NCI-H146 treated with DMSO at 0.1 percent for 48 hours (cell line): ENCODE measurements at regions not wholly inside any gene's neighbourhood (a gene's known extent, or its start where the extent isn't known, plus 50 kb on each side); places are given as distances from the start of the nearest gene placed in this dataset.
"Not testable (repeated sequence)": the region's sequence is repeated elsewhere in the genome, so short reads cannot be mapped to it uniquely, and the experiment has no call there.

Experiments
- DNase-seq: peaks from one replicate; lab custom pipeline; 2025; ENCODE audit not compliant: unreplicated experiment; lab: John Stamatoyannopoulos, UW

DNA sequence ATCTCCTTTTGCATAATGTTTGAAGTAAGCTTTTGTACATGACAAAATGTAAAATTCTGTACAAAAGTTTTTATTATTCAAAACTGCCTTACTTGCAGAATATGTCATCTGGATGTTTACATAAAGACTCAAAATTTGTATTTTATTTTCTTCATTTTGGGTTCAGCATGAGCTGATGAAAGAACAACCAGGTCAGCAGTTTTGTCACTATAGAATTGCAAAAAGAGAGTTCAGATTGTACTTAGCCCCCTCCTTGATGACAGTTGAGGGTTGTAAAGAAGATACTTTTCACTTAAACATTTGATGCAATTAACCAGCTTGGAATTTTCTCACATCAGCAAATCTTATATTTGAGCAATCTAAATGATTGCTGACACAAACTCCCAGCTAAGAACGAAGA lies 669.3 kb downstream of the PLA2G4A start:
- no peak for DNase-seq

DNA sequence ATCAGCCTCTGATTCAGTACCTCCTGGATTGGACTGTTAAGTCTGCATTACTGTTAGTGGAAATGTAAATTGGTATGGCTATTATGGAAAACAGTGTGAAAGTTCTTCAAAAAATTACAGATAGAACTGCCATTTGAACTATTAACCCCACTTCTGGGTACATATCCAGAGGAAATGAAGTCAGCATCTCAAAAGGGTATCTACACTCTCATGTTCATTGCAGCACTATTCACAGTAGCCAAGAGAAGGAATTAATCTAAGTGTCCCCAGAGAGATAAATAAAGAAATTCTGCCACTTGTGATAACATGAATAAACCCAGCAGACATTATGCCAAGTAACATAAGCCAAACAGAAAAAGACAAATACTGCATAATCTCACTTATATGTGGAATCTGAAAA lies 676.0 kb downstream of the PLA2G4A start:
- no peak for DNase-seq

DNA sequence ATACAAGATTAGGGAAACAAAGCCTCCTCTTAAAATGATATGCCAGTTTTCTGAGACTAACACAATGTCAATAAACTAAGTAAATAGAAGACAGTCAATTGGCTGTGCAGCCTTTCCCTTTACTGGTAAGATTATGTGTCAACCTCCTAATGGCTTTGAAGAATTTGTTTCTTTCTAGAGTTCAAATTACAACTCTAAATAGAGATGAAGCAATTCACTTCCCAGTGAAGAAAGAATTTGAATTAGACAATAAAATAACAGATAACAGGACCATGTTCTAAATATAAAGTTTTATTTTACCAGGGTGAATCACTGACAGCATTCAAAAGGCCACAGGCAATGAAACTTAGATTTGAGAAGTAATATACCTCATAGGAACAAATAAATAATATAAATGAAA lies 680.3 kb downstream of the PLA2G4A start:
- peak; percentile 56 for DNase-seq

DNA sequence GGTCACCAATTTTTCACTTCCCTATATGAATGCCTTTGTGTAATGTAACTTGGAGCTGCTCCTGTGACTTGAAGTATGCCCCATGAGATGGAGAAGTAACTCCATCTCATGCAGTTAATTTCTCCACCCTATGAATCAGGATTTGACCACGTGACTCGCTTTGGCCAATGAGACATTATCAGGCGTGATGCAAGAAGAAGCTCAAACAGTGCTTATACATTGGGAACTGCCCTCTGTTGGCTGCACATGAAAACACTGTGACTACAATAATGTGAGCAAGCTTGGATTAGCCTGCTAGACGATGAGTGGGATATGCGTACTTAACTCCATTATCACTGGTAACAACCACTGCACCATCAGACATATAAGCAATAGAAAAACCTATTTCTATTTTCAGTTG lies 684.4 kb downstream of the PLA2G4A start:
- no peak for DNase-seq

DNA sequence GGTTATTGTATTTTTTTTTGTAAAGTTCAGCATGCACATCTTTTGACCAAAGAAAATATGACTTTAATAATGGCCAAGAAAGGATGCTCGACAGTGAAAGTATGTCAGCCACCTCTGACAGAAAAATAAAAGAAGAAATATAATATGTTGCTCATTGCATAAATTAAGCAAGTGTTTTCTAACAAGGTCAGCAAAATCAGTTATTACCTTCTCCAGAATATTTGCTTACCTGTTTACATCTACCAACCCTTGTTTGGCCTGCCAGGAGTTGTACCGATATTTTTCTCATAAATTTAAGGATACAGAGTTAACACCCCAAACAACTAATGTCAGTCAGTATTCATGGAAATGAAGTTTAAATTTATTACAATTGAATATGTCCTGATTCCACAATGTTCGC lies 685.4 kb downstream of the PLA2G4A start:
- DNase-seq = no peak

DNA sequence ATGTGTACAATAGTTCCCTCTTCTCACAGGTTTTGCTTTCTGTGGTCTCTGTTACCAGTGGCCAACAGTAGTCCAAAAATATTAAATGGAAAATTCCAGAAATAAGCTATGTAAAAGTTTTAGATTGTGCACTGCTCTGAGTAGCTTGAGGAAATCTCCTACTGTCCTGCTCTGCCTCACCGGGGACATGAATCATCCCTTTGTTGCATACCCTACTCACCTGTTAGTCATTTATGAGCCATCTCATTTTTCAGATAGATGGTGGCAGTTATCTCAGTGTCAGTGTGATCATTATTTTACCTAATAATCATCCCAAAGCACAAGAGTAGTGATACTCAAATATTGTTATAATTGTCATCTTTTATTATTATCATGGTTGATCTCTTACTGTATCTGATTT lies 688.1 kb downstream of the PLA2G4A start:
- DNase-seq = peak; percentile 30

DNA sequence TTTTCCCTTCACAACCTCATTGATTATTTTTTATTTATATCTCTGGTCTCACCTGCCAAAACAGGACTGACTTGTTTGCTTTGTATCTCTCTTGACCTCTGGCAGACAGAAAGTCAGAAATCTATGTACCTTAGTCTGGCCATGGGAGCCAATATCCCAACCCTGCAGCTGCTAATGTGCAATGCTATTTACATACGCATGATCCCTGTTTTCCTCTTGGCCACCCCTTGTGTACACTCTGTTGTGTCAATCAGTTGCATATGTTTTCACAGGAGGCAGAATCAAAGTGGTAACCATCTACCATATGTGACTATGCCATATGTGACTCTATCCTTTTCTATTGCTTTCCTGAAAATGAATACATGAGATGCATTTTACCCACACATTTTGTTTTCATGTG lies 688.8 kb downstream of the PLA2G4A start:
- DNase-seq = peak; percentile 78

DNA sequence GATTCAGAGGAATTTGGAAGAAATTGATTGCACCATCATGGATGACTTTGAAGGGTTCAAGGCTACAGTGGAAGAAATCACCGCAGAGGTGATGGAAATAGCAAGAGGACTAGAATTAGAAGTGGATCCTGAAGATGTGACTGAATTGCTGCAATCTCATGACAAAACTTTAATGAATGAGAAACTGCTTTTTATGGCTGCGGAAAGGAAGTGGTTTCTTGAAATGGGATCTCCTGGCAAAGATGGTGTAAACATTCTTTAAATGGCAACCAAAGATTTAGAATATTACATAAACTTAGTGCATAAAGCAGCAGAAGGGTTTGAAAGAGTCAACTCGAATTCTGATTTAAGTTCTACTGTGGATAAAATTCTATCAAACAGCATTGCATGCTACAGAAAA lies 698.6 kb downstream of the PLA2G4A start:
- no peak for DNase-seq

DNA sequence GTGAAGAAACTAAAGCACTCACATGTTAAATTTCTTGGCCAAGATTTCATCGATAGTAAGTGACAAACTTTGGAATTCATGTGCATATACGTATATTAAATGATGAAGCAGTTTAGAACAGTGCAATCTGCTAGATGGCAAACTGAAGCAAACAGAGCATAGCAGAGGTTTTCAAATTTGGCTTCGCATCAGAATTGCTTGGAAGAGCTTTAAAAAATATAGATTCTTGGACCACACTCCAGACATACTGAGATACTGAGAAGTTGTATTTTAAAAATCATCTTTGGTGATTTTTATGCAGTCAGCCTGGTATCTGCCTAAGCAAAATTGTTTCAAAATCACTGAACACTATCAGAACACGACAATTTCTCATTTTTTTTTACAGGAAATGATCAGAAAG lies 709.2 kb downstream of the PLA2G4A start:
- DNase-seq = no peak

DNA sequence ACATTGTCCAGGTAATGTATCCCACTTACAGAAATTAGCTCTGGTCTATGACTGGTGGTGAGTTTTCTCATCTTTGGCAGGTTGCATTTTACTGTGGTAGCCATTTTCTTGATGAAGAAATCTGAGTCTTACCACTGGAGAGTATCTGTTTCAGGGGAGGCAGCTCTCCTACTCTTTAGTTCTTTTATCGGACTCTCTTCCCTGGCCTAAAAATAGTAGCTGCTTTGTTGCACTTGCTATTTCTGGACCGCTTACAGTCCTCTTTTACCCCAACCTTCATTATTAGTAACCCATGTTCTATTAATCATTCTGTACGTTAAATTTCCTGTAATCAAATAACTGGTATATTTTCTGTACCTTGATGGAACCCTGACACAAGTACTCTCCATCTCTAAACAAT lies 720.8 kb downstream of the PLA2G4A start:
- no peak for DNase-seq

DNA sequence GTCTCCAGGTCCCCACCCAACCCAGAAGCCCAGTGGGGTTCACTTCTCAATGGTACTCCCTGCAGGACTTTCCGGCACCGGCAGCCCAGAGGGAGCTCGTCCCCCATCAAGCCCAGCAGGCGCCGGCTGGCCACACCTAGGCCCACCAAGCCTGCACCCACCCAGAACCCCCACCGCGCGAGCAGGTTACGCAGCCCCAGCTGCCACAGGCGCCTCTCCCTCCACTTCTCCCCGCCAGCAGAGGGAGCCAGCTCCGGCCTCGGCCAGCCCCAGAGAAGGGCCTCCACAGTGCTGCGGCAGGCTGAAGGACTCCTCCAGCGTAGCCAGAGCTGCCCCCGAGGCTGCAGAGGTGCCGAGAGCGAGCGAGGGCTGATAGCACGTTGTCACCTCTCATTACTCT lies 722.3 kb downstream of the PLA2G4A start:
- DNase-seq = no peak

DNA sequence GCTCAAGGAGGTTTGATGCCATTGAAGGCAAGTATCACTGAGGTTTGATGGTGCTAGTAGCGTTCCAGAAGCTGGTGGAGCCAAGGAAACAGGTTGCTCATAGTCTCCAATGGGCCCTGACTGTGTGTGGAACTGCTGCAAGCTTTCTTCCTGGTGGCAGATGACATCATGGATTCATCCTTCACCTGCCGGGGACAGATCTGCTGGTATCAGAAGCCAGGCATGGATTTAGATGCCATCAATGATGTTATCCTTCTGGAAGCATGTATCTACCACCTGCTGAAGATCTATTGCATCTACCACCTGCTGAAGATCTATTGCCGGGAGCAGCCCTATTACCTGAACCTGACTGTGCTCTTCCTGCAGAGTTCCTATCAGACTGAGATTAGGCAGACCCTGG lies 734.4 kb downstream of the PLA2G4A start:
- DNase-seq = no peak

DNA sequence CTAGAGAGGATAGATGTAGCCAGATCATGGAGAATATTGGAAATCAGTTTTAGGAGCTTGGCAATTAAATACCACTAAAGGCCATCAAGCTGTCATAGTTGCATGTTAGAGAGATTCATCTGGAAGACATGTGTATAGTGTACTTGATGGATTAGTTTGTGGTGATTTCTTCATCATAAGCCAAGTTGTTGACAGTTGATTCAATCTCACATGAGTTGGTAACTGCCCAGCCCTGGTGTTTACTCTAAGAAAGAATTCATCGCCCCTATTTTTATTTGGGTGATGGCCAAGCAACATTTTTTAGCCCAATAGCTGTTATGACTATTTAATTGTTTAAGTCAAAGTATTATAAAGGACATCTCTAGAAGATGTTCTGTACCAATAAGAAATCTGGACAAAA lies 737.6 kb downstream of the PLA2G4A start:
- no peak for DNase-seq

DNA sequence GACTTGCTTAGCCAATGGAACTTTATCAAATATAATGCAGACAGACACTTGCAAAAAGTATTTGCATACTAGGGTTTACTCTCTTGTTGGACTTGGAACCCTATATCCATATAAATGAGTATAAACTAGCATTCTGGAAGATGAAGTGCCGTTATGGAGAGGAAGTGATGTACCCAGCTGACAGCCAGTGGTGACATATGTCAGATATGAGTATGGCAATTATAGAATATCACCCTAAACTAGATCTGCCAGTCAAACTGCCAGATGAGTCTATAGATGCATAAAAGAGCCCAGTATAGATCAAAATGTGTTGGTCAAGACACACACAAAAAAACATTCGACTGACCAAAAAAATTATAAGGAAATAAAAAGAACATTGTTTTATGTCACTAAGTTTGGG lies 739.3 kb downstream of the PLA2G4A start:
- no peak for DNase-seq

DNA sequence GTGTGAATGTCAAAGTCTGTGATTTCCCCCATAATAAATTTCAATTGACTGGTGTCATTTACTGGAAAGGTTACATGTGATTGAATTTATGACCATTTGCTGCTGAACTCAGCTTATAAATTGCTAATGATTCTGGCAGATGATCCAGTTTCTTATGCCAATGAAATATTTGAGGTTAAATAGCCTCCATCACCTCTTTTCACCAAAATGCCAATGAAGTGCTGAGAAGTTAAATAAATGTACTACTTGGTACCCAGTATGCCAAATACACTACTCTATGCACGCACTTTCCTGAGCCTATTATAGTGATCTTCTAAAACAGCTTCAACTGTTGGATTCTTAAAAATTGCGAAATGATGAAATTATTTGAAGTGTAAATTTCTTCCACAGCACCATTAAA lies 741.4 kb downstream of the PLA2G4A start:
- DNase-seq = no peak

DNA sequence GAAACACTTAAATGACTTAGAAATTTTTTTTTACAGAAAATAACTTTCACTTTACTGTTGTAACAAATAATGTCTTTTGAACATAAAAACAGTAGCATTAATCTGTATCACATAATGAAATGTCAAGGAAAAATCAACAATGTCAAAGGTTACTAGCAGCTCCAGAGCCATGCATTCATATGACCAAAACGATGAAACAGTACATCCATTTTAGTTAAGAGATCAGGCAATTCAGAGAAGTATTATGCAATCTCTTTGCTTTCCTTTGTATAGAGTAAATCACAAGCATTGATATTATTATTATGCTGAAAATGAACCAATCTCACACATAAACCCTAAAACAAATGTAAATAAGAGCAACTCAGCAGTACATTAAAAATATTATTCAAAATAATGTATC lies 748.9 kb downstream of the PLA2G4A start:
- no peak for DNase-seq

DNA sequence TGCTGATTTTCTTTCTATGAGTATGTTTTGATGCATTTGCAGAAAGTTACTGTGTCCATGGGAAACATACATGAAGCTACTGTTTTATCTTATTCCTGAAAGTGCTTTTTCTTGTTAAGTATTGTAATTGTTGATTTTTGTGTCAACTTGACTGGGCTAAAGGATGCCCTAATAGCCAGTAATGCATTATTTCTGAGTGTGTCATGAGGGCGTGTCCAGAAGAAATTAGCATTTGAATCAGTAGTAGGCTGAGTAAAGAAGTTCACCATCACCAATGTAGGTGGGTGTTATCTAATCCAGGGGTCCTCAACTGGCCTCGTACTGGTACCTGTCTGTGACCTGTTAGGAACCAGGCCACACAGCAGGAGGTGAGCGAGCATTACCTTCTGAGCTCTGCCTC lies 760.2 kb downstream of the PLA2G4A start:
- DNase-seq = no peak

DNA sequence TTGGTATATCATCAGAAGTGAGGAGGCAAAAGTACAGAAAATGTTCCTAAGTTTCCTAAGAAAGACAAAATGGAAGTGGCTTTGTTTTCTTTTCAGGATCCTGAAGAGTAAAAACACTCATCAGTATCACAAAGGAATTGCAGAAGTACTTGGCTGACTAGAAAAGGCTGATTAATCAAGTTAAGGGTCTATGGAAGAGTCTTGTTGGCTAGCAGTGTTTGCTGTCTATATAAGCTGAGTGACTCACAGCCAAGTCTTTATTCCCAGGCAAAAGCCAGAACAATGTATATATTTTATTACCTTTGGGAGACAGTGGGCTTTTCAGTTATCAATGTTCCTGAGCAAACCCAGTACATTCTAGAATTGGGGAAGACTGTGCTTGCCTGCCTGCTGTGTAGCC lies 777.0 kb downstream of the PLA2G4A start:
- no peak for DNase-seq

DNA sequence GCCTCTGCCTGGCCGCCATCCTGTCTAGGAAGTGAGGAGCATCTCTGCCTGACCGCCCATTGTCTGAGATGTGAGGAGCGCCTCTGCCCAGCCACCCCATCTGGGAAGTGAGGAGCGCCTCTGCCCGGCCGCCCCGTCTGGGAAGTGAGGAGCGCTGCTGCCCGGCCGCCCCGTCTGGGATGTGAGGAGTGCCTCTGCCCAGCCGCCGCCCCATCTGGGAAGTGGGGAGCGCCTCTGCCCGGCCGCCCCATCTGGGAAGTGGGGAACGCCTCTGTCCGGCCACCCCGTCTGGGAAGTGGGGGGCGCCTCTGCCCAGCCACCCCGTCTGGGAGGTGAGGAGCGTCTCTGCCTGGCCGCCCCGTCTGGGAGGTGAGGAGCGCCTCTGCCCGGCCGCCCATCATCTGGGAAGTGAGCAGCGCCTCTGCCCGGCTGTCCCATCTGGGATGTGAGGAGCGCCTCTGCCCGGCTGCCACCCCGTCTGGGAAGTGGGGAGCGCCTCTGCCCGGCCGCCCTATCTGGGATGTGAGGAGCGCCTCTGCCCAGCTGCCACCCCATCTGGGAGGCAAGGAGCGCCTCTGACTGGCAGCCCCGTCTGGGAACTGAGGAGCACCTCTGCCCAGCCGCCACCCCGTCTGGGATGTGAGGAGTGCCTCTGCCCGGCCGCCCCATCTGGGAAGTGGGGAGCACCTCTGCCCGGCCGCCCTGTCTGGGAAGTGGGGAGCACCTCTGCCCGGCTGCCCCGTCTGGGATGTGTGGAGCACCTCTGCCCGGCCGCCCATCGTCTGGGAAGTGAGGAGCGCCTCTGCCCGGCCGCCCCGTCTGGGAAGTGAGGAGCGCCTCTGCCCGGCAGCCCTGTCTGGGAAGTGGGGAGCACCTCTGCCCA lies 787.3 kb downstream of the PLA2G4A start:
- not testable (repeated sequence) for DNase-seq

DNA sequence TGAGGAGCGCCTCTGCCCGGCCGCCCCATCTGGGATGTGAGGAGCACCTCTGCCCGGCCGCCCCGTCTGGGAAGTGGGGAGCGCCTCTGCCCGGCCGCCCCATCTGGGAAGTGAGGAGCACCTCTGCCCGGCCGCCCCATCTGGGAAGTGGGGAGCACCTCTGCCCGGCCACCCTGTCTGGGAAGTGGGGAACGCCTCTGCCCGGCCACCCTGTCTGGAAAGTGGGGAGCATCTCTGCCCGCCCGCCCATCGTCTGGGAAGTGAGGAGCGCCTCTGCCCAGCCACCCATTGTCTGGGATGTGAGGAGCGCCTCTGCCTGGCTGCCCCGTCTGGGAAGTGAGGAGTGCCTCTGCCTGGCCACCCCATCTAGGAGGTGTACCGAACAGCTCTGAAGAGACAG lies 788.1 kb downstream of the PLA2G4A start:
- not testable (repeated sequence) for DNase-seq

DNA sequence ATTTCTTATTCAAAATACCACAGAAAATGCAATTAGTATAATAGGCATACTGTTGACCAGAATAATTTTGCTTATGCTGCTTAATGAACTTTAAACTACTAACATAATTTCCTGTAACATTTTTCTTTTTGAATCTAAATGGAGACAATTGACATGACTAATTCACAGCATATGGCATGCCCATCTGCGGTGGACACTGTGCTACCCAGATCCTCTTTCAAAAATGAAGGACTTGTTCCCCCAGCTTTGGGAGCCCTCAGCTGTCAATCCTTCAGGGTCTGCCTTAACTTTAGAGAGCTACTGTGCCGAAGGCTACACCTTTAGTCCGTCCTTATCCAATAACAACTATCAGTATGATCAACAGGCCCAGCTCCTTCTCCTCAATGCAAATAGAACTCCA lies 789.0 kb downstream of the PLA2G4A start:
- DNase-seq = no peak

DNA sequence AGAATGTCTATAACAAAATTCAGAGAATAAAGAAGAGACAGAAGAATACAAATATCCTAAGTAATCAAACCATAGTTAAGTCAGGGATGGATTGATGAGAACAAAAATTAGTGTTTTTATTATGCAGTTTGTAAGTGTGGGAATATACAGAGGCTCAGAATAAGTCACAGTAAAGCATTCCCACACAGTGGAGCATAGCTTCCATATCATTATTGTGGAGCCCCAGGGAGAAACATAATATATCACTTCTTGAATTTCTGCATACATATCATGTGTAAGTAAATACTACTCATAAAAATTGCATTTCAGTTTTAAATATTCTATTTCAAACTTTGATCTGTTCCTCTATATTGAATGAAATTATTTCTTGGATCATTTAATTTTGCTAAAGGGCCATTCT lies 790.4 kb downstream of the PLA2G4A start:
- no peak for DNase-seq

DNA sequence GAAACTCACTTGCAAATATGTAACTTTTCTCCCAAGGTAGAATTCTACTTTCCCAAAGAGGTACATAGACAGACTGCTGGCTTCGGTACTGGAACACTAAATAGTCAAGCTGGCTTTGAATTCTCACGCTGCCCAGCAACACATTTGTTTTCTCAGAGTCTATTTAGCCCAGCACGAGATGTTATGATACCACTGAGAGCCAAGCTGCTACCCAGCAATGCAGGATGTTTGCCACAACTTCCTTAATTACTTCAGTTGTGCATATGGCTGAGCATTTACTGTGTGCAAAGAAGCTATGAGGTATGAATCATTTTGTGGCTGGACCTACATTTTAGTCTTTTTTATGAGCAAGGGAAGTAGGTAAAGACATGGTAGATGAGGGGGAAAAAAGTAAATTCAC lies 793.2 kb downstream of the PLA2G4A start:
- DNase-seq = no peak
